T1000 (cell line): ENCODE measurements at regions not wholly inside any gene's neighbourhood (a gene's known extent, or its start where the extent isn't known, plus 50 kb on each side); places are given as distances from the start of the nearest gene placed in this dataset.
A peak's percentile ranks its signal among the peaks of the same experiment; 100 is the strongest.

Source experiments
- DNase-seq: peaks from one replicate; lab custom pipeline; 2025; ENCODE audit warnings: mixed read lengths; lab: John Stamatoyannopoulos, UW

GRCh38 chr15:62444104-62445022 lies 279.3 kb upstream of the C2CD4B start:
- peak; percentile 49 for DNase-seq

- no peak for DNase-seq
Observed at GRCh38 chr15:62445244-62445643, 280.2 kb upstream of the C2CD4B start.

GRCh38 chr15:62446984-62447383 lies 281.9 kb upstream of the C2CD4B start:
- no peak for DNase-seq

- no peak for DNase-seq
Observed at GRCh38 chr15:62447742-62448141, 282.7 kb upstream of the C2CD4B start.

GRCh38 chr15:62449638-62450037 lies 284.6 kb upstream of the C2CD4B start:
- no peak for DNase-seq

GRCh38 chr15:62450061-62450460 lies 285.0 kb upstream of the C2CD4B start:
- DNase-seq, result no peak

- no peak for DNase-seq
Observed at GRCh38 chr15:62452026-62452425, 286.9 kb upstream of the C2CD4B start.

GRCh38 chr15:62452667-62453066 lies 287.6 kb upstream of the C2CD4B start:
- DNase-seq, result no peak

GRCh38 chr15:62453375-62453774 lies 288.3 kb upstream of the C2CD4B start:
- no peak for DNase-seq

- DNase-seq, result no peak
Observed at GRCh38 chr15:62453981-62454380, 288.9 kb upstream of the C2CD4B start.

GRCh38 chr15:62454567-62455172 lies 289.6 kb upstream of the C2CD4B start:
- DNase-seq, result no peak

- peak; percentile 13 for DNase-seq
Observed at GRCh38 chr15:62455441-62455921, 290.4 kb upstream of the C2CD4B start.

GRCh38 chr15:62456011-62456920 lies 291.2 kb upstream of the C2CD4B start:
- DNase-seq, result no peak

- no peak for DNase-seq
Observed at GRCh38 chr15:62457100-62457499, 292.0 kb upstream of the C2CD4B start.

- no peak for DNase-seq
Observed at GRCh38 chr15:62459875-62460274, 294.8 kb upstream of the C2CD4B start.

GRCh38 chr15:62462268-62462667 lies 297.2 kb upstream of the C2CD4B start:
- no peak for DNase-seq

GRCh38 chr15:62462721-62463120 lies 297.6 kb upstream of the C2CD4B start:
- DNase-seq, result no peak

- peak; percentile 41 for DNase-seq
Observed at GRCh38 chr15:62464705-62465104, 299.6 kb upstream of the C2CD4B start.

GRCh38 chr15:62465173-62465572 lies 300.1 kb upstream of the C2CD4B start:
- no peak for DNase-seq

- DNase-seq, result no peak
Observed at GRCh38 chr15:62469478-62469873, 304.4 kb upstream of the C2CD4B start.

GRCh38 chr15:62469874-62470688 lies 305.0 kb upstream of the C2CD4B start:
- DNase-seq, result no peak
